GM12878 (cell line): ENCODE measurements at regions not wholly inside any gene's neighbourhood (a gene's known extent, or its start where the extent isn't known, plus 50 kb on each side); places are given as distances from the start of the nearest gene placed in this dataset.

Source experiments
- ATAC-seq: fragments of 200-7000 bp; cut with Tn5 transposase; 3 replicates; pipeline ENCODE4 v1.9.1; 2020; ENCODE audit warnings: mild to moderate bottlenecking, moderate library complexity
- BruUV-seq: library from RNA; stranded (reverse); fragments of 400-500 nt; replicated peaks from 2 replicates; lab custom pipeline; 2021; lab: Mats Ljungman, UMichigan
- CTCF ChIA-PET: fragments of 300-600 bp; sonication (Branson Sonifier 250); formaldehyde crosslinking; extraction: SDS; loops from one replicate; lab custom pipeline; 2021; ENCODE audit warnings: inconsistent platforms; lab: Yijun Ruan, JAX
- POLR2A ChIA-PET: fragments of 350-600 bp; formaldehyde crosslinking; extraction: SDS; loops from one replicate; lab custom pipeline; 2021; ENCODE audit warnings: inconsistent platforms; lab: Charles Lee
- RAD21 ChIA-PET: fragments of 300-600 bp; sonication (Branson Sonifier 250); formaldehyde crosslinking; loops from one replicate; lab custom pipeline; 2023; ENCODE audit warnings: antibody characterized with exemption; ENCODE audit not compliant: unreplicated experiment; lab: Charles Lee
- SMC1A ChIA-PET: fragments of 300-600 bp; sonication (Branson Sonifier 250); formaldehyde crosslinking; loops from one replicate; lab custom pipeline; 2023; ENCODE audit not compliant: unreplicated experiment, uncharacterized antibody; lab: Charles Lee
- DNase-seq: peaks from one replicate; pipeline ENCODE4 v3.0.0-alpha.2; 2011; ENCODE audit warnings: low read depth, low spot score
- FAIRE-seq: peaks from 3 replicates; lab custom pipeline; 2011; peaks lifted over from hg19 to GRCh38; lab: Jason Lieb, UNC
- H2AFZ ChIP-seq: 2 replicates; pipeline ENCODE4 v1.6.0; 2011; ENCODE audit warnings: low read depth, low read length, control low read depth; ENCODE audit not compliant: control insufficient read depth
- H3K27ac ChIP-seq: 2 replicates; pipeline ENCODE4 v1.5.1; 2011; ENCODE audit warnings: control low read depth; ENCODE audit not compliant: control insufficient read depth, insufficient read depth
- H3K27me3 ChIP-seq, 2 experiments: replicated peaks in 1 of 2; 2 replicates each; pipeline versions ENCODE4 v1.6.0 to v1.6.1; 2011; ENCODE audit warnings: low read length in 1 of 2; ENCODE audit not compliant: control insufficient read depth in 2 of 2, insufficient read depth in 2 of 2
- H3K36me3 ChIP-seq, 2 experiments: 2 replicates each; pipeline ENCODE4 v1.5.1; 2011; ENCODE audit warnings: low read length in 1 of 2; ENCODE audit not compliant: control insufficient read depth in 2 of 2, insufficient read depth in 2 of 2
- H3K4me1 ChIP-seq: 2 replicates; pipeline ENCODE4 v1.6.1; 2011; ENCODE audit warnings: mild to moderate bottlenecking, low read length, moderate library complexity, mixed read lengths; ENCODE audit not compliant: control insufficient read depth, insufficient read depth
- H3K4me2 ChIP-seq: 2 replicates; pipeline ENCODE4 v1.6.0; 2011; ENCODE audit warnings: control low read depth; ENCODE audit not compliant: control insufficient read depth, insufficient read depth
- H3K4me3 ChIP-seq: fragments of 200-600 bp; sonication (generic); 2 replicates; pipeline ENCODE4 v1.5.1; 2016
- H3K79me2 ChIP-seq: 2 replicates; pipeline ENCODE4 v1.6.0; 2011; ENCODE audit warnings: low read length; ENCODE audit not compliant: control insufficient read depth, insufficient read depth
- H3K9ac ChIP-seq: 2 replicates; pipeline ENCODE4 v1.8.0; 2011; ENCODE audit warnings: low read length, control low read depth, mixed read lengths; ENCODE audit not compliant: control insufficient read depth, insufficient read depth
- H3K9me3 ChIP-seq: replicated peaks from 3 replicates; pipeline ENCODE4 v1.5.1; 2011; ENCODE audit warnings: mild to moderate bottlenecking, low read length; ENCODE audit not compliant: control insufficient read depth, insufficient read depth
- H4K20me1 ChIP-seq: 2 replicates; pipeline ENCODE4 v1.6.0; 2011; ENCODE audit not compliant: control insufficient read depth, insufficient read depth
- CREM ChIP-seq: IDR thresholded peaks from 2 replicates; pipeline ENCODE4 v1.6.1; 2014; ENCODE audit warnings: antibody characterized with exemption, low read depth
- EP300 ChIP-seq, 2 experiments: fragments of 150-350 bp in 1 of 2; IDR thresholded peaks; 2 replicates each; pipeline ENCODE4 v1.6.1; 2011 to 2012; ENCODE audit warnings: low read depth in 2 of 2, low read length in 2 of 2, borderline replicate concordance in 1 of 2, improper control_type of control experiment in 1 of 2, inconsistent platforms in 1 of 2; ENCODE audit not compliant: control insufficient read depth in 1 of 2
- GABPA ChIP-seq: IDR thresholded peaks from 2 replicates; pipeline ENCODE4 v1.6.1; 2014; ENCODE audit warnings: antibody characterized with exemption, low read depth, mild to moderate bottlenecking, inconsistent platforms
- HDAC2 ChIP-seq: fragments of 200-600 bp; sonication (generic); IDR thresholded peaks from 2 replicates; pipeline ENCODE4 v1.6.1; 2017
- KAT2A ChIP-seq: conservative IDR thresholded peaks from 2 replicates; pipeline ENCODE4 v1.6.1; 2011; ENCODE audit warnings: low read depth, low read length; ENCODE audit not compliant: control insufficient read depth
- MEF2A ChIP-seq: IDR thresholded peaks from 2 replicates; pipeline ENCODE4 v1.6.1; 2011; ENCODE audit warnings: low read depth, mild to moderate bottlenecking, low read length, moderate library complexity; ENCODE audit not compliant: insufficient read depth
- POLR2A ChIP-seq: IDR thresholded peaks from 2 replicates; pipeline ENCODE4 v1.6.1; 2011; ENCODE audit warnings: low read depth, mild to moderate bottlenecking, low read length
- POU2F2 ChIP-seq: IDR thresholded peaks from 3 replicates; pipeline ENCODE4 v1.6.1; 2011; ENCODE audit warnings: low read depth, mild to moderate bottlenecking, low read length, borderline replicate concordance
- RAD21 ChIP-seq: IDR thresholded peaks from 2 replicates; pipeline ENCODE4 v1.6.1; 2011; ENCODE audit warnings: mild to moderate bottlenecking, low read depth, low read length, moderate library complexity; ENCODE audit not compliant: insufficient read depth
- TAF1 ChIP-seq: IDR thresholded peaks from 2 replicates; pipeline ENCODE4 v1.6.1; 2011; ENCODE audit warnings: mild to moderate bottlenecking, low read depth, low read length, borderline replicate concordance
- TCF12 ChIP-seq: IDR thresholded peaks from 2 replicates; pipeline ENCODE4 v1.6.1; 2011; ENCODE audit warnings: low read depth, mild to moderate bottlenecking, low read length
- YBX1 ChIP-seq: fragments of 450-650 bp; IDR thresholded peaks from 2 replicates; pipeline ENCODE4 v1.6.1; 2016; ENCODE audit warnings: antibody characterized with exemption
- WGBS: methylation state at CpG from one replicate; pipeline ENCODE4 v1.1.6; 2016; ENCODE audit warnings: low lambda C conversion rate; ENCODE audit not compliant: insufficient replicate concordance, insufficient coverage; ENCODE audit errors: missing lambda C conversion rate; 5-methylcytosine and 5-hydroxymethylcytosine counted together
- in situ Hi-C: fragments of 300-500 bp; cut with MboI; formaldehyde crosslinking; loops from 9 replicates; pipeline ENCODE4 v1.14.3; 2018; ENCODE audit warnings: mixed read lengths
- intact Hi-C: fragments of 100-400 bp; cut with micrococcal nuclease; formaldehyde crosslinking; loops from one replicate; pipeline ENCODE4 v1.14.2; 2022; ENCODE audit not compliant: unreplicated experiment
- TF ChIP-seq, protein P1 (sequence below): fragments of 450-650 bp; formaldehyde crosslinking; IDR thresholded peaks from 2 replicates; pipeline ENCODE4 v1.4.0; 2020; ENCODE audit warnings: mild to moderate bottlenecking, moderate library complexity
- TF ChIP-seq, protein P2 (sequence below): fragments of 450-650 bp; IDR thresholded peaks from 2 replicates; pipeline ENCODE4 v1.6.1; 2017; ENCODE audit warnings: antibody characterized with exemption, mild to moderate bottlenecking, moderate library complexity
- TF ChIP-seq, protein P3 (sequence below): IDR thresholded peaks from 2 replicates; pipeline ENCODE4 v1.6.1; 2011; ENCODE audit warnings: borderline replicate concordance, low read depth, mild to moderate bottlenecking, moderate library complexity, low read length; ENCODE audit not compliant: insufficient read depth, poor library complexity, severe bottlenecking
- TF ChIP-seq, protein P4 (sequence below): fragments of 450-650 bp; conservative IDR thresholded peaks from 2 replicates; pipeline ENCODE4 v1.6.1; 2017; ENCODE audit warnings: mild to moderate bottlenecking, moderate library complexity

DNA sequence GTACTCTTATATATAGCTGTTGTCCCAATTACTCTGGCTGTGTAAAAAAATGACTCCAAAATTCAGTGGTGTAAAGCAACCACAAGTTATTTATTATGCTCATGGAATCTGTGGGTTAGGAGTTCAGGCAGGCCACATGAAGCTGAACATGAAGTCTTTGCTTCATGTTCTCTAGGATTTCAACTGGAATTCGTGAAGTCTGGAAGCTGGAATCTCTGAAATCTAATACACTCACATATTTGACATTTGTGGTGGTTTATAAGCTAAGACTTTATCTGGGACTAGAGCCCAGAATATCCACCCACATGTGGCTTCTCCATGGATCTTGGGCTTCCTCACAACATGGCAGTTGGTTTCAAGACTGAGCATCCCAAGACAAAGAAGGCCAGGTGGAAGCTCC is 430.6 kb downstream of the MIAT start:
- ATAC-seq (no peak), FAIRE-seq (no peak), DNase-seq (no peak)
- no TSS peak for BruUV-seq
- ChIA-PET RAD21 (no interaction called here), POLR2A (no interaction called here), SMC1A (no interaction called here), CTCF (no interaction called here)
- Histone ChIP-seq H4K20me1 (no peaks in the 10 kb centered on the region), H3K9me3 (no peaks in the 10 kb centered on the region), H3K79me2 (no peaks in the 10 kb centered on the region), H2AFZ (no peak overlapping the region), H3K9ac (no peak overlapping the region), H3K4me1 (no peaks in the 10 kb centered on the region), H3K27me3 (no peaks in the 10 kb centered on the region; a peak in 1 of 4 replicates), H3K36me3 (no peaks in the 10 kb centered on the region), H3K4me3 (no peak overlapping the region), H3K4me2 (no peak overlapping the region), H3K27ac (no peak overlapping the region)
- WGBS, result 0% methylated on average over 1 of the region's 1 CpG
- in situ Hi-C loops, result no loop called here
- intact Hi-C loops, result no loop called here
- TF ChIP-seq GABPA, result no peak
- TF ChIP-seq EP300 (IDR thresholded peaks at IDR 0.05; ENCODE audit: borderline replicate concordance in 1 of 2, control insufficient read depth in 1 of 2, low read depth in 2 of 2, low read length in 2 of 2), result no peak
- TF ChIP-seq TCF12, result no peak
- TF ChIP-seq, protein P1, sequence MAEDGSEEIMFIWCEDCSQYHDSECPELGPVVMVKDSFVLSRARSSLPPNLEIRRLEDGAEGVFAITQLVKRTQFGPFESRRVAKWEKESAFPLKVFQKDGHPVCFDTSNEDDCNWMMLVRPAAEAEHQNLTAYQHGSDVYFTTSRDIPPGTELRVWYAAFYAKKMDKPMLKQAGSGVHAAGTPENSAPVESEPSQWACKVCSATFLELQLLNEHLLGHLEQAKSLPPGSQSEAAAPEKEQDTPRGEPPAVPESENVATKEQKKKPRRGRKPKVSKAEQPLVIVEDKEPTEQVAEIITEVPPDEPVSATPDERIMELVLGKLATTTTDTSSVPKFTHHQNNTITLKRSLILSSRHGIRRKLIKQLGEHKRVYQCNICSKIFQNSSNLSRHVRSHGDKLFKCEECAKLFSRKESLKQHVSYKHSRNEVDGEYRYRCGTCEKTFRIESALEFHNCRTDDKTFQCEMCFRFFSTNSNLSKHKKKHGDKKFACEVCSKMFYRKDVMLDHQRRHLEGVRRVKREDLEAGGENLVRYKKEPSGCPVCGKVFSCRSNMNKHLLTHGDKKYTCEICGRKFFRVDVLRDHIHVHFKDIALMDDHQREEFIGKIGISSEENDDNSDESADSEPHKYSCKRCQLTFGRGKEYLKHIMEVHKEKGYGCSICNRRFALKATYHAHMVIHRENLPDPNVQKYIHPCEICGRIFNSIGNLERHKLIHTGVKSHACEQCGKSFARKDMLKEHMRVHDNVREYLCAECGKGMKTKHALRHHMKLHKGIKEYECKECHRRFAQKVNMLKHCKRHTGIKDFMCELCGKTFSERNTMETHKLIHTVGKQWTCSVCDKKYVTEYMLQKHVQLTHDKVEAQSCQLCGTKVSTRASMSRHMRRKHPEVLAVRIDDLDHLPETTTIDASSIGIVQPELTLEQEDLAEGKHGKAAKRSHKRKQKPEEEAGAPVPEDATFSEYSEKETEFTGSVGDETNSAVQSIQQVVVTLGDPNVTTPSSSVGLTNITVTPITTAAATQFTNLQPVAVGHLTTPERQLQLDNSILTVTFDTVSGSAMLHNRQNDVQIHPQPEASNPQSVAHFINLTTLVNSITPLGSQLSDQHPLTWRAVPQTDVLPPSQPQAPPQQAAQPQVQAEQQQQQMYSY (CRISPR knock-in tag), result no peak
- TF ChIP-seq, protein P2, sequence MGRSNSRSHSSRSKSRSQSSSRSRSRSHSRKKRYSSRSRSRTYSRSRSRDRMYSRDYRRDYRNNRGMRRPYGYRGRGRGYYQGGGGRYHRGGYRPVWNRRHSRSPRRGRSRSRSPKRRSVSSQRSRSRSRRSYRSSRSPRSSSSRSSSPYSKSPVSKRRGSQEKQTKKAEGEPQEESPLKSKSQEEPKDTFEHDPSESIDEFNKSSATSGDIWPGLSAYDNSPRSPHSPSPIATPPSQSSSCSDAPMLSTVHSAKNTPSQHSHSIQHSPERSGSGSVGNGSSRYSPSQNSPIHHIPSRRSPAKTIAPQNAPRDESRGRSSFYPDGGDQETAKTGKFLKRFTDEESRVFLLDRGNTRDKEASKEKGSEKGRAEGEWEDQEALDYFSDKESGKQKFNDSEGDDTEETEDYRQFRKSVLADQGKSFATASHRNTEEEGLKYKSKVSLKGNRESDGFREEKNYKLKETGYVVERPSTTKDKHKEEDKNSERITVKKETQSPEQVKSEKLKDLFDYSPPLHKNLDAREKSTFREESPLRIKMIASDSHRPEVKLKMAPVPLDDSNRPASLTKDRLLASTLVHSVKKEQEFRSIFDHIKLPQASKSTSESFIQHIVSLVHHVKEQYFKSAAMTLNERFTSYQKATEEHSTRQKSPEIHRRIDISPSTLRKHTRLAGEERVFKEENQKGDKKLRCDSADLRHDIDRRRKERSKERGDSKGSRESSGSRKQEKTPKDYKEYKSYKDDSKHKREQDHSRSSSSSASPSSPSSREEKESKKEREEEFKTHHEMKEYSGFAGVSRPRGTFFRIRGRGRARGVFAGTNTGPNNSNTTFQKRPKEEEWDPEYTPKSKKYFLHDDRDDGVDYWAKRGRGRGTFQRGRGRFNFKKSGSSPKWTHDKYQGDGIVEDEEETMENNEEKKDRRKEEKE, result no peak
- TF ChIP-seq, protein P3, sequence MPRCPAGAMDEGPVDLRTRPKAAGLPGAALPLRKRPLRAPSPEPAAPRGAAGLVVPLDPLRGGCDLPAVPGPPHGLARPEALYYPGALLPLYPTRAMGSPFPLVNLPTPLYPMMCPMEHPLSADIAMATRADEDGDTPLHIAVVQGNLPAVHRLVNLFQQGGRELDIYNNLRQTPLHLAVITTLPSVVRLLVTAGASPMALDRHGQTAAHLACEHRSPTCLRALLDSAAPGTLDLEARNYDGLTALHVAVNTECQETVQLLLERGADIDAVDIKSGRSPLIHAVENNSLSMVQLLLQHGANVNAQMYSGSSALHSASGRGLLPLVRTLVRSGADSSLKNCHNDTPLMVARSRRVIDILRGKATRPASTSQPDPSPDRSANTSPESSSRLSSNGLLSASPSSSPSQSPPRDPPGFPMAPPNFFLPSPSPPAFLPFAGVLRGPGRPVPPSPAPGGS, result no peak
- TF ChIP-seq KAT2A, result no peak
- TF ChIP-seq YBX1, result no peak
- TF ChIP-seq TAF1, result no peak
- TF ChIP-seq RAD21, result no peak
- TF ChIP-seq, protein P4, sequence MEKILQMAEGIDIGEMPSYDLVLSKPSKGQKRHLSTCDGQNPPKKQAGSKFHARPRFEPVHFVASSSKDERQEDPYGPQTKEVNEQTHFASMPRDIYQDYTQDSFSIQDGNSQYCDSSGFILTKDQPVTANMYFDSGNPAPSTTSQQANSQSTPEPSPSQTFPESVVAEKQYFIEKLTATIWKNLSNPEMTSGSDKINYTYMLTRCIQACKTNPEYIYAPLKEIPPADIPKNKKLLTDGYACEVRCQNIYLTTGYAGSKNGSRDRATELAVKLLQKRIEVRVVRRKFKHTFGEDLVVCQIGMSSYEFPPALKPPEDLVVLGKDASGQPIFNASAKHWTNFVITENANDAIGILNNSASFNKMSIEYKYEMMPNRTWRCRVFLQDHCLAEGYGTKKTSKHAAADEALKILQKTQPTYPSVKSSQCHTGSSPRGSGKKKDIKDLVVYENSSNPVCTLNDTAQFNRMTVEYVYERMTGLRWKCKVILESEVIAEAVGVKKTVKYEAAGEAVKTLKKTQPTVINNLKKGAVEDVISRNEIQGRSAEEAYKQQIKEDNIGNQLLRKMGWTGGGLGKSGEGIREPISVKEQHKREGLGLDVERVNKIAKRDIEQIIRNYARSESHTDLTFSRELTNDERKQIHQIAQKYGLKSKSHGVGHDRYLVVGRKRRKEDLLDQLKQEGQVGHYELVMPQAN, result no peak
- TF ChIP-seq POLR2A, result no peak
- TF ChIP-seq CREM, result no peak
- no peak for TF ChIP-seq HDAC2
- no peak for TF ChIP-seq POU2F2
- no peak for TF ChIP-seq MEF2A
